Stimulated activated CD4-positive, alpha-beta T cell treated with anti-CD3 and anti-CD28 coated beads, TNF-alpha, amount 100 ng/mL, for 24 hours (primary cell): ENCODE measurements at regions not wholly inside any gene's neighbourhood (a gene's known extent, or its start where the extent isn't known, plus 50 kb on each side); places are given as distances from the start of the nearest gene placed in this dataset.

Experiments
- DNase-seq, 3 experiments: peaks; one replicate each; pipeline ENCODE4 v3.0.0-alpha.2; 2020; ENCODE audit warnings: low read depth in 3 of 3

- no peak for DNase-seq
Measured at GRCh38 chr6:144823131-144823530, 538.0 kb downstream of the UTRN start.

- DNase-seq = no peak
Measured at GRCh38 chr6:144824018-144824417, 538.9 kb downstream of the UTRN start.

- no peak for DNase-seq
Measured at GRCh38 chr6:144834426-144835038, 549.4 kb downstream of the UTRN start.

- DNase-seq = no peak
Measured at GRCh38 chr6:144835322-144835973, 550.3 kb downstream of the UTRN start.

GRCh38 chr6:144840619-144841018, 555.5 kb downstream of the UTRN start:
- no peak for DNase-seq

- no peak for DNase-seq
Measured at GRCh38 chr6:144843701-144844100, 558.6 kb downstream of the UTRN start.

GRCh38 chr6:144844596-144844995, 559.5 kb downstream of the UTRN start:
- no peak for DNase-seq

GRCh38 chr6:144845186-144845585, 560.1 kb downstream of the UTRN start:
- DNase-seq = no peak

- no peak for DNase-seq
Measured at GRCh38 chr6:144847916-144848315, 562.8 kb downstream of the UTRN start.

GRCh38 chr6:144849920-144850319, 564.8 kb downstream of the UTRN start:
- no peak for DNase-seq

- no peak for DNase-seq
Measured at GRCh38 chr6:144853603-144854002, 568.5 kb downstream of the UTRN start.

- DNase-seq = no peak
Measured at GRCh38 chr6:144854654-144855053, 569.5 kb downstream of the UTRN start.

GRCh38 chr6:144855375-144855774, 570.2 kb downstream of the UTRN start:
- DNase-seq = no peak

- DNase-seq = no peak
Measured at GRCh38 chr6:144855812-144856531, 570.8 kb downstream of the UTRN start.

- no peak for DNase-seq
Measured at GRCh38 chr6:144856622-144857021, 571.5 kb downstream of the UTRN start.

- no peak for DNase-seq
Measured at GRCh38 chr6:144857086-144857485, 572.0 kb downstream of the UTRN start.

GRCh38 chr6:144862769-144863168, 577.6 kb downstream of the UTRN start:
- DNase-seq = no peak

GRCh38 chr6:144867761-144868160, 582.6 kb downstream of the UTRN start:
- no peak for DNase-seq

- DNase-seq = no peak
Measured at GRCh38 chr6:144870782-144871181, 585.6 kb downstream of the UTRN start.

- no peak for DNase-seq
Measured at GRCh38 chr6:144873623-144874378, 588.7 kb downstream of the UTRN start.

- DNase-seq = no peak
Measured at GRCh38 chr6:144876689-144877088, 591.6 kb downstream of the UTRN start.

GRCh38 chr6:144877118-144877517, 592.0 kb downstream of the UTRN start:
- no peak for DNase-seq
